OCI-LY1 (cell line): ENCODE measurements at regions not wholly inside any gene's neighbourhood (a gene's known extent, or its start where the extent isn't known, plus 50 kb on each side); places are given as distances from the start of the nearest gene placed in this dataset.
"Not testable (repeated sequence)": the region's sequence is repeated elsewhere in the genome, so short reads cannot be mapped to it uniquely, and the experiment has no call there.

Source experiments
- H2AFZ ChIP-seq: fragments of 200-600 bp; sonication (generic), shearing (Covaris generic); 2 replicates; pipeline ENCODE4 v1.6.0; 2014; ENCODE audit warnings: antibody characterized with exemption, mild to moderate bottlenecking, low read length
- H3F3A ChIP-seq: fragments of 200-600 bp; sonication (generic), shearing (Covaris generic); 2 replicates; pipeline ENCODE4 v1.6.0; 2014; ENCODE audit warnings: mild to moderate bottlenecking, antibody characterized with exemption, low read length, moderate library complexity; ENCODE audit not compliant: insufficient read depth
- H3K27ac ChIP-seq: fragments of 200-600 bp; sonication (generic); 2 replicates; pipeline ENCODE4 v1.5.1; 2014; ENCODE audit warnings: low read length, mixed run types, mild to moderate bottlenecking, low read depth; ENCODE audit not compliant: poor library complexity, severe bottlenecking
- H3K27me3 ChIP-seq: fragments of 200-600 bp; sonication (generic); 2 replicates; pipeline ENCODE4 v1.6.0; 2014; ENCODE audit warnings: antibody characterized with exemption, mild to moderate bottlenecking, low read length, moderate library complexity; ENCODE audit not compliant: insufficient read depth
- H3K36me3 ChIP-seq: fragments of 200-600 bp; sonication (generic); 2 replicates; pipeline ENCODE4 v1.6.1; 2014; ENCODE audit warnings: mild to moderate bottlenecking, antibody characterized with exemption, low read length, moderate library complexity, mixed read lengths; ENCODE audit not compliant: insufficient read depth
- H3K4me1 ChIP-seq: fragments of 200-600 bp; sonication (generic); 2 replicates; pipeline ENCODE4 v1.5.1; 2014; ENCODE audit warnings: mild to moderate bottlenecking, low read length, moderate library complexity; ENCODE audit not compliant: insufficient read depth, severe bottlenecking
- H3K4me2 ChIP-seq: fragments of 200-600 bp; sonication (generic), shearing (Covaris generic); 2 replicates; pipeline ENCODE4 v1.6.1; 2014; ENCODE audit warnings: low read length
- H3K4me3 ChIP-seq: fragments of 200-600 bp; sonication (generic); 2 replicates; pipeline ENCODE4 v1.5.1; 2014; ENCODE audit warnings: low read length, low read depth, mild to moderate bottlenecking, mixed read lengths; ENCODE audit not compliant: poor library complexity, severe bottlenecking
- H3K79me2 ChIP-seq: fragments of 200-600 bp; shearing (Covaris generic); 2 replicates; pipeline ENCODE4 v1.6.1; 2016; ENCODE audit warnings: mixed run types, low read length, mixed read lengths; ENCODE audit not compliant: insufficient read depth
- H3K9ac ChIP-seq: fragments of 200-600 bp; sonication (generic), shearing (Covaris generic); 2 replicates; pipeline ENCODE4 v1.6.1; 2014; ENCODE audit warnings: mild to moderate bottlenecking, low read length, mixed read lengths
- H3K9me2 ChIP-seq: fragments of 200-600 bp; sonication (generic), shearing (Covaris generic); 2 replicates; pipeline ENCODE4 v1.6.1; 2014; ENCODE audit warnings: low read depth, mild to moderate bottlenecking, low read length, mixed read lengths
- H3K9me3 ChIP-seq: fragments of 200-600 bp; shearing (Covaris generic); 2 replicates; pipeline ENCODE4 v1.6.1; 2014; ENCODE audit warnings: low read length, mixed read lengths
- H4K20me1 ChIP-seq: fragments of 200-600 bp; sonication (generic), shearing (Covaris generic); 2 replicates; pipeline ENCODE4 v1.6.0; 2016; ENCODE audit warnings: mild to moderate bottlenecking, low read length; ENCODE audit not compliant: insufficient read depth
- CTCF ChIP-seq: fragments of 200-600 bp; sonication (generic), shearing (Covaris generic); IDR thresholded peaks from 2 replicates; pipeline ENCODE4 v1.5.1; 2017; ENCODE audit warnings: mild to moderate bottlenecking, antibody characterized with exemption, low read length, moderate library complexity, mixed read lengths
- EZH2 ChIP-seq: fragments of 200-600 bp; sonication (generic), shearing (Covaris generic); IDR thresholded peaks from 2 replicates; pipeline ENCODE4 v1.8.0; 2017; ENCODE audit warnings: borderline replicate concordance, mixed run types, mild to moderate bottlenecking, antibody characterized with exemption, low read length, moderate library complexity, mixed read lengths

GRCh38 chr16:9027070-9027799, 63.5 kb upstream of the USP7 start:
- Histone ChIP-seq H3K27ac (no peak overlapping the region), H3K36me3 (no peaks in the 10 kb centered on the region; the same call in 1 of the 2 replicates), H3K4me2 (no peak overlapping the region), H3K79me2 (no peaks in the 10 kb centered on the region), H3K9me2 (no peaks in the 10 kb centered on the region), H3K9ac (no peak overlapping the region), H3F3A (no peaks in the 10 kb centered on the region), H3K9me3 (no peaks in the 10 kb centered on the region), H2AFZ (no peak overlapping the region), H3K4me3 (no peak overlapping the region), H4K20me1 (no peaks in the 10 kb centered on the region), H3K27me3 (peaks cover 9% of the 10 kb centered on the region; the same call in 1 of the 2 replicates), H3K4me1 (no peaks in the 10 kb centered on the region)
- no peak for TF ChIP-seq CTCF
- no peak for TF ChIP-seq EZH2

- H3K79me2 ChIP-seq, H3K4me2 ChIP-seq, H3K9me2 ChIP-seq, H3K36me3 ChIP-seq, H3K4me3 ChIP-seq, H3K9ac ChIP-seq, H3K27me3 ChIP-seq, H3F3A ChIP-seq, H3K27ac ChIP-seq, H3K4me1 ChIP-seq, H3K9me3 ChIP-seq, H4K20me1 ChIP-seq, H2AFZ ChIP-seq: not testable (repeated sequence)
Observed at GRCh38 chr16:9028491-9028890, 63.0 kb upstream of the HAPSTR1 start.

DNA sequence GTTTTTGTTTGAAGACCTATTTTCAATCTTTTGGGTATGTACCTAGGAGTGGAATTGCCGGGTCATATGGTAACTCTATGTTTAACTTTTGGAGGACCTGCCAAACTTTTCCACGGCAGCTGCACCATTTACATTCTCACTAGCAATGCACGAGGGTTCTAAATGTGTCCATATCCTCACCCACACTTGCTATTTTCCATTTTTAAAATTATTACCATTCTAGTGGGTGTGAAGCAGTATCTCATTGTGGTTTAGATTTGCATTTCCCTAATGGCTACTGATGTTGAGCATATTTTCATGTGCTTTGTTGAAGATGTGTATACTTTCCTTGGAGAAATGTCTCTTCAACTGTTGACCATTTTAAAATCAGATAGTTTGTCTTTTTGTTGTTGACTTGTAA, 60.3 kb upstream of the HAPSTR1 start:
- H3K9me2 ChIP-seq, result no peaks in the 10 kb centered on the region
- H3F3A ChIP-seq, result no peaks in the 10 kb centered on the region
- H3K36me3 ChIP-seq, result no peaks in the 10 kb centered on the region; the same call in 1 of the 2 replicates
- no peaks in the 10 kb centered on the region for H4K20me1 ChIP-seq
- H3K4me2 ChIP-seq, result no peak overlapping the region
- H3K4me1 ChIP-seq, result no peaks in the 10 kb centered on the region
- H2AFZ ChIP-seq, result no peak overlapping the region
- no peak overlapping the region for H3K9ac ChIP-seq
- H3K4me3 ChIP-seq, result no peak overlapping the region
- no peak overlapping the region for H3K27ac ChIP-seq
- H3K9me3 ChIP-seq, result no peaks in the 10 kb centered on the region
- no peaks in the 10 kb centered on the region for H3K79me2 ChIP-seq
- peaks cover 9% of the 10 kb centered on the region; the same call in 1 of the 2 replicates for H3K27me3 ChIP-seq
- TF ChIP-seq CTCF (no peak), EZH2 (no peak)
